ENCODE measurements at regions not wholly inside any gene's neighbourhood (a gene's known extent, or its start where the extent isn't known, plus 50 kb on each side); places are given as distances from the start of the nearest gene placed in this dataset.
A peak's percentile ranks its signal among the peaks of the same experiment; 100 is the strongest.

- no peak overlapping the region for H3K9ac ChIP-seq (ENCODE audit: low read length in 3 of 3)
- FAIRE-seq (no peak), DNase-seq (peak in 4 of 5 donors; percentile 33 to 71 (median 46))
- intact Hi-C loops (cut with DNase I) = no loop called here
- no peaks in the 10 kb centered on the region for H3K36me3 ChIP-seq (ENCODE audit: control insufficient read depth in 2 of 3, insufficient read depth in 3 of 3, low read length in 3 of 3)
- peaks cover 0 to 4% (median 0%) of the 10 kb centered on the region in 3 donors for H3K4me1 ChIP-seq (ENCODE audit: control insufficient read depth in 2 of 3, insufficient read depth in 2 of 3, low read depth in 1 of 3, low read length in 3 of 3)
- no peak overlapping the region for H3K27ac ChIP-seq (ENCODE audit: low read depth in 2 of 2, low read length in 2 of 2)
- H3K27me3 ChIP-seq (ENCODE audit: control insufficient read depth, insufficient read depth, low read length) = no peaks in the 10 kb centered on the region
- TF ChIP-seq, protein P1, sequence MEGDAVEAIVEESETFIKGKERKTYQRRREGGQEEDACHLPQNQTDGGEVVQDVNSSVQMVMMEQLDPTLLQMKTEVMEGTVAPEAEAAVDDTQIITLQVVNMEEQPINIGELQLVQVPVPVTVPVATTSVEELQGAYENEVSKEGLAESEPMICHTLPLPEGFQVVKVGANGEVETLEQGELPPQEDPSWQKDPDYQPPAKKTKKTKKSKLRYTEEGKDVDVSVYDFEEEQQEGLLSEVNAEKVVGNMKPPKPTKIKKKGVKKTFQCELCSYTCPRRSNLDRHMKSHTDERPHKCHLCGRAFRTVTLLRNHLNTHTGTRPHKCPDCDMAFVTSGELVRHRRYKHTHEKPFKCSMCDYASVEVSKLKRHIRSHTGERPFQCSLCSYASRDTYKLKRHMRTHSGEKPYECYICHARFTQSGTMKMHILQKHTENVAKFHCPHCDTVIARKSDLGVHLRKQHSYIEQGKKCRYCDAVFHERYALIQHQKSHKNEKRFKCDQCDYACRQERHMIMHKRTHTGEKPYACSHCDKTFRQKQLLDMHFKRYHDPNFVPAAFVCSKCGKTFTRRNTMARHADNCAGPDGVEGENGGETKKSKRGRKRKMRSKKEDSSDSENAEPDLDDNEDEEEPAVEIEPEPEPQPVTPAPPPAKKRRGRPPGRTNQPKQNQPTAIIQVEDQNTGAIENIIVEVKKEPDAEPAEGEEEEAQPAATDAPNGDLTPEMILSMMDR (IDR thresholded peaks at IDR 0.05; ENCODE audit: borderline replicate concordance, extremely low read depth, insufficient read depth) = no peak
- H3K9me3 ChIP-seq (ENCODE audit: control insufficient read depth in 2 of 3, insufficient read depth in 1 of 3, low read length in 3 of 3) = no peaks in the 10 kb centered on the region
- H3K4me3 ChIP-seq (ENCODE audit: low read length in 3 of 3) = no peak overlapping the region
Observed at GRCh38 chr3:19738846-19739245, 195.2 kb downstream of the EFHB start.

DNA sequence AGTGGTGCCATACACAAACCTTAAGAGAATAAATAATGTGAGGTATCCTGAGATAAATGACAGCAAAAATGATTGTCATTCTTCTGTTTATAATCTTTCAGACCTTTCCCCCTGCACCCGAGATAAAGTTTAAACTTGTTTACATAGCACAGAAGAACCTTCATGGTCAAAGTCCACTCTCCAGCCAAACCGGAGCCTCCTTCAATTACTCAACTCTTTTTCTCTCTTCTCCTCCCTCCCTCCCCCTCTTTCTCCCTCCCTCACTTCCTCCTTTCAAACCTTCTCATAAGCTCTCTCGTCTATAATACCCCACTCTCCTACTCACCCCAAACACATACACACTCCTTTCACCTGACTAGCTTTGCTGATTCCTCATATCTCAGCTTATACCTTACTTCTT lies 198.9 kb downstream of the EFHB start:
- FAIRE-seq (no peak), DNase-seq (peak in 1 of 5 donors; percentile 19)
- peak overlapping the region; percentile 10 to 74 for H3K27ac ChIP-seq (ENCODE audit: low read depth in 2 of 2, low read length in 2 of 2)
- intact Hi-C loops (cut with DNase I) = no loop called here
- TF ChIP-seq, protein P1 (IDR thresholded peaks at IDR 0.05; ENCODE audit: borderline replicate concordance, extremely low read depth, insufficient read depth) = no peak
- H3K27me3 ChIP-seq (ENCODE audit: control insufficient read depth, insufficient read depth, low read length) = no peaks in the 10 kb centered on the region
- H3K36me3 ChIP-seq (ENCODE audit: control insufficient read depth in 2 of 3, insufficient read depth in 3 of 3, low read length in 3 of 3) = no peaks in the 10 kb centered on the region
- no peaks in the 10 kb centered on the region for H3K9me3 ChIP-seq (ENCODE audit: control insufficient read depth in 2 of 3, insufficient read depth in 1 of 3, low read length in 3 of 3)
- no peak overlapping the region for H3K4me3 ChIP-seq (ENCODE audit: low read length in 3 of 3)
- peak overlapping the region in 1 of 3 donors; percentile 32 for H3K9ac ChIP-seq (ENCODE audit: low read length in 3 of 3)
- H3K4me1 ChIP-seq (ENCODE audit: control insufficient read depth in 2 of 3, insufficient read depth in 2 of 3, low read depth in 1 of 3, low read length in 3 of 3) = peaks cover 0 to 4% (median 0%) of the 10 kb centered on the region in 3 donors

DNA sequence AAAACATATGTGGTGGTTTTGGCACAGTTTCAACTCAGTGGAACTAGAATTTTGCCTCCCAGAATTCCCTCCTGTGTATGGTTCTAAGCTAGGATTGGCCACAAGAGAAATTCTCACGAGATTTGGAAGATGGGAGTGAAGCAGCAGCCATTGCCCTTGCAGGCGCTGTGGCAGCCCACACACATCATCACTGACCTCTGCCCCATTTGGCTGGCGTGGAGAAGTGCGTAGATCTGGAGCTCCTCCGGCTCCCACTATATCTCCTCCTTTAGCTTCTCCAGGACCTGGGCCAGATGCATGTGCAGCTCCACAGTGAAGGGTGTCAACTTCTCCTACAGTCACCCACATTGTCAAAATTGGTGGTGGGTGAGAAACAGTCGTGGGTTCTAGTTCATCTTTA lies 199.6 kb downstream of the EFHB start:
- Histone ChIP-seq H3K9me3 (ENCODE audit: control insufficient read depth in 2 of 3, insufficient read depth in 1 of 3, low read length in 3 of 3) (no peaks in the 10 kb centered on the region), H3K27ac (ENCODE audit: low read depth in 2 of 2, low read length in 2 of 2) (peak overlapping the region; percentile 10 to 74), H3K9ac (ENCODE audit: low read length in 3 of 3) (peak overlapping the region in 1 of 3 donors; percentile 32), H3K27me3 (ENCODE audit: control insufficient read depth, insufficient read depth, low read length) (no peaks in the 10 kb centered on the region), H3K36me3 (ENCODE audit: control insufficient read depth in 2 of 3, insufficient read depth in 3 of 3, low read length in 3 of 3) (no peaks in the 10 kb centered on the region), H3K4me3 (ENCODE audit: low read length in 3 of 3) (no peak overlapping the region), H3K4me1 (ENCODE audit: control insufficient read depth in 2 of 3, insufficient read depth in 2 of 3, low read depth in 1 of 3, low read length in 3 of 3) (peaks cover 0 to 4% (median 0%) of the 10 kb centered on the region in 3 donors)
- TF ChIP-seq, protein P1 (IDR thresholded peaks at IDR 0.05; ENCODE audit: borderline replicate concordance, extremely low read depth, insufficient read depth) = no peak
- FAIRE-seq = no peak
- intact Hi-C loops (cut with DNase I) = no loop called here
- no peak for DNase-seq

DNA sequence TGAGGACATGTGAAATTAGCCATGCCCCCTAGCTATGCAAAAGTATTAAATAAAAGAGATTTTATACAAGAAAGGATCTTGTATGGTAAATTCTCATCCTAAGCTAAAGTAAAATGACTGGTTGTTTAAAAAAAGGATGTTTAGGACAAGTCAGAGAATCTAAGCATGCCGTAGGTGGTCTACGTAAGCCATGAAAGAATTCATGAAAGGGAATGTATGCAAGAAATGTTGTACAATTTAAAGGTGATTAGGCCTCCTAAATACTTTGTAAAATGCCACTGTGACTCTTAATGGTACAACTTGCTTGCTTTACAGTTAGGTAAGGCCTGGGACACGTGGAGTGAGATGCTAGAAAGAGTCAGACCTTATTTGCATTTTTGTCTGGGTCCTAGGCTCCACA lies 209.0 kb downstream of the EFHB start:
- Histone ChIP-seq H3K4me1 (ENCODE audit: control insufficient read depth in 2 of 3, insufficient read depth in 2 of 3, low read depth in 1 of 3, low read length in 3 of 3) (no peaks in the 10 kb centered on the region), H3K9ac (ENCODE audit: low read length in 3 of 3) (no peak overlapping the region), H3K27ac (ENCODE audit: low read depth in 2 of 2, low read length in 2 of 2) (no peak overlapping the region), H3K9me3 (ENCODE audit: control insufficient read depth in 2 of 3, insufficient read depth in 1 of 3, low read length in 3 of 3) (no peaks in the 10 kb centered on the region), H3K27me3 (ENCODE audit: control insufficient read depth, insufficient read depth, low read length) (no peaks in the 10 kb centered on the region), H3K36me3 (ENCODE audit: control insufficient read depth in 2 of 3, insufficient read depth in 3 of 3, low read length in 3 of 3) (no peaks in the 10 kb centered on the region), H3K4me3 (ENCODE audit: low read length in 3 of 3) (no peak overlapping the region)
- intact Hi-C loops (cut with DNase I) = no loop called here
- FAIRE-seq (no peak), DNase-seq (no peak)
- TF ChIP-seq, protein P1 (IDR thresholded peaks at IDR 0.05; ENCODE audit: borderline replicate concordance, extremely low read depth, insufficient read depth) = no peak

Data from kidney (tissue), 13 donors.